HFFc6 (cell line): ENCODE measurements at regions not wholly inside any gene's neighbourhood (a gene's known extent, or its start where the extent isn't known, plus 50 kb on each side); places are given as distances from the start of the nearest gene placed in this dataset.

Experiments
- DNase-seq: peaks from one replicate; pipeline ENCODE4 v3.0.0-alpha.2; 2018
- H3K27ac Mint-ChIP-seq: 2 replicates; pipeline ENCODE4 v1.8.0; 2020; ENCODE audit warnings: mild to moderate bottlenecking, mixed read lengths
- H3K27me3 Mint-ChIP-seq: 2 replicates; pipeline ENCODE4 v1.8.0; 2021; ENCODE audit warnings: mild to moderate bottlenecking, moderate library complexity, mixed read lengths; ENCODE audit not compliant: insufficient read depth
- H3K36me3 Mint-ChIP-seq: 2 replicates; pipeline ENCODE4 v1.8.0; 2021; ENCODE audit warnings: low read depth, mixed read lengths
- H3K4me1 Mint-ChIP-seq: 2 replicates; pipeline ENCODE4 v1.8.0; 2020; ENCODE audit warnings: low read depth, mixed read lengths
- H3K4me3 Mint-ChIP-seq: 2 replicates; pipeline ENCODE4 v1.8.0; 2020; ENCODE audit warnings: mild to moderate bottlenecking, moderate library complexity, mixed read lengths
- H3K9me3 Mint-ChIP-seq: 2 replicates; pipeline ENCODE4 v1.8.0; 2020; ENCODE audit warnings: mild to moderate bottlenecking, mixed read lengths
- CTCF ChIP-seq: fragments of 200-600 bp; sonication (generic); IDR thresholded peaks from 2 replicates; pipeline ENCODE4 v1.5.0; 2021; ENCODE audit warnings: antibody characterized with exemption, mild to moderate bottlenecking

- Mint-ChIP-seq H3K27me3 (no peaks in the 10 kb centered on the region), H3K4me3 (no peak overlapping the region), H3K27ac (no peak overlapping the region), H3K36me3 (no peaks in the 10 kb centered on the region), H3K9me3 (no peaks in the 10 kb centered on the region), H3K4me1 (peaks cover 20% of the 10 kb centered on the region)
- TF ChIP-seq CTCF: no peak
- DNase-seq: no peak
These were observed 218.3 kb upstream of the RND3 start for GRCh38 chr2:150705767-150706166.

- no peak overlapping the region for H3K4me3 Mint-ChIP-seq
- no peak for TF ChIP-seq CTCF
- no peak for DNase-seq
- no peaks in the 10 kb centered on the region for H3K9me3 Mint-ChIP-seq
- H3K27me3 Mint-ChIP-seq: no peaks in the 10 kb centered on the region
- no peaks in the 10 kb centered on the region for H3K36me3 Mint-ChIP-seq
- peaks cover 20% of the 10 kb centered on the region for H3K4me1 Mint-ChIP-seq
- H3K27ac Mint-ChIP-seq: no peak overlapping the region
These were observed 217.9 kb upstream of the RND3 start for GRCh38 chr2:150705357-150705756.

DNA sequence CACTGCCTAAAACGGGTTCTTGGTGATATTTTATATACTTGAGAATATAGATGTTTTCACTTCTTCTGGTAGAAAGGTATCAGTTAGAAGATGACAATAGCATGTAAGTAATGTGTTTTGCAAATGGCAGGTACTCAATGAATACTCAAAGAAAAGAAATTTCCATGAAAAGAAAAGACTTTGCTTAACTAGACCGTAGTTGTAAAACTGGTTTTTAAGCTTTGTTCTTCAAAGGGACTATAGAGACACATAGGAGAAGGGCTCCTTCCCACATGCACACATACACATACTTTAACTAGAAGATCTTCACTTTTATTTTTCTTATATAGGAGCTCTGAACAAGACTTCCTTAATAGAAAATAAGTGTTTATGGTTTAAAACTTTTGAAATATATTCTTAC lies 215.3 kb upstream of the RND3 start:
- Mint-ChIP-seq H3K27me3 (no peaks in the 10 kb centered on the region; the same call in 1 of the 2 replicates), H3K9me3 (no peaks in the 10 kb centered on the region), H3K36me3 (no peaks in the 10 kb centered on the region), H3K4me1 (peaks cover 33% of the 10 kb centered on the region), H3K4me3 (no peak overlapping the region), H3K27ac (no peak overlapping the region)
- TF ChIP-seq CTCF: no peak
- no peak for DNase-seq

DNA sequence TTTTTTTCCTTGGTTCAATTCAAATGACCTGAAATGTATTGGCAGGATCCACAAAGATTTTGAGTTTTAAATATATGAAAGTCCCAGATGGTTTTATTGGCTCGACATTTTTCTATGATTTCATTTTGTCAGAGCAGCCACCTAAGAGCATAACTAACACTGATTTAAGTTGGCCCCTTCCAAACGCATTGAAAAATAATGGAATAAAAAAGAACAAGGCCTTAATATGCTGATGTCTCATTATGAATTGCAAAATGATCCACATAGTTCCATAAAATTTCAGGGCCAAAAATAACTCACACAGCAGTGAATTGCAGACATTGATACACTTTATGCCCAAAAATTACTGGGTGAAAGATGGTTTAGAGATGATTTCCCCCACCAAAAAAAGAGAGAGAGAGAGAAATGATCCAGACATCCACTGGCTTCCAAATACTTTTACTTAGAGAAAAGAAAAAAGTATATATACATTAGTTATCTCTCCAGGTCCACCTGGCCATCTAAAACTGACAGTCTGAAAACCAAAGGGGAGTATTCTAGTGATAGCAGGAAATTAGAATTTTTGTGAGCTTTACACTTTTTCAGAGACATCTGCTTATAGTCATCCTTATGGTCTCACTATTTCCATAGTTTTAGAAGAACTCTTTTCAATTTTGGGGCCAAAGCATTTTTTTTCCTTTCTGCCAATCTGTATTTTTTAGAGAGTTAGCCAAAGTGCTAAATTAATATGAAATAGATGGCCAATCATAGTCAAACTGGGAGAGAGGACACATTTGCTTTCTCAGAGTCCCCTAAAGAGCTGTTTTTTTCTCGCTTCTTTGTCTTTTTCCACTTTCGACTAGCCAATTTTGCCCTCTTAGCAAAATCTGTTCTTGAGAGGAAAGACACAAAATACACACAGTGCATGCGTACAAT lies 213.5 kb upstream of the RND3 start:
- Mint-ChIP-seq H3K36me3 (no peaks in the 10 kb centered on the region), H3K27ac (no peak overlapping the region), H3K4me3 (no peak overlapping the region), H3K9me3 (no peaks in the 10 kb centered on the region), H3K4me1 (peaks cover 40% of the 10 kb centered on the region), H3K27me3 (no peaks in the 10 kb centered on the region; the same call in 1 of the 2 replicates)
- no peak for DNase-seq
- no peak for TF ChIP-seq CTCF

DNA sequence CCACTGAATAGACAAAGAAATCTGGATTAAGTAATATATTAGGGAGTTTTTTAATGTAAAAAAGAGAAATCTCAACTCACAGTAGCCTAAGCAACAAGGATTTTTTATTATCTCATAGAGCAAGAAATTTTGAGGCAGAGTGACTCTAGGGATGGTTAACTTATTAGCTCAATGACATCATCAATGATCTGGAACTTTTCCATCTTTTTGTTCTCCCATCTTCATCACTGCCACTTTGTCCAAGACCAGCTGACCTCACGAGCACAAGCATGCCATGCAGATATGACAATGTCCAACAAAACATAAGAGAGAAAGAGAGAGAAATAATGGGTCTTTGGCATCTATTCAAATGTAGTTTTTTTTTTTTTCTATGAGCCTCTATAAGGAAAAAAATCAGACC lies 211.8 kb upstream of the RND3 start:
- TF ChIP-seq CTCF: no peak
- Mint-ChIP-seq H3K4me3 (no peak overlapping the region), H3K27me3 (no peaks in the 10 kb centered on the region; the same call in 1 of the 2 replicates), H3K9me3 (no peaks in the 10 kb centered on the region), H3K36me3 (no peaks in the 10 kb centered on the region), H3K4me1 (peaks cover 31% of the 10 kb centered on the region), H3K27ac (no peak overlapping the region)
- DNase-seq: no peak
